Activated B cell treated with CpG ODN at 0.5 μM for 24 hours (primary cell): ENCODE measurements at regions not wholly inside any gene's neighbourhood (a gene's known extent, or its start where the extent isn't known, plus 50 kb on each side); places are given as distances from the start of the nearest gene placed in this dataset.

Source experiments
- ATAC-seq: fragments of 200-7000 bp; cut with Tn5 transposase; one replicate; pipeline ENCODE4 v1.10.0; 2021; ENCODE audit warnings: low read depth, mild to moderate bottlenecking, moderate library complexity
- CTCF ChIA-PET: fragments of 350-600 bp; sonication (Branson Sonifier 250); formaldehyde crosslinking; loops from one replicate; lab custom pipeline; 2021; ENCODE audit warnings: antibody characterized with exemption; lab: Charles Lee
- POLR2A ChIA-PET: fragments of 350-600 bp; sonication (Branson Sonifier 250); formaldehyde crosslinking; loops from one replicate; lab custom pipeline; 2021; ENCODE audit warnings: antibody characterized with exemption; lab: Charles Lee
- DNase-seq: peaks from one replicate; pipeline ENCODE4 v3.0.0; 2022
- H3K27ac Mint-ChIP-seq: one replicate; pipeline ENCODE4 v1.8.0; 2020; ENCODE audit warnings: mixed read lengths
- H3K27me3 Mint-ChIP-seq: one replicate; pipeline ENCODE4 v1.8.0; 2021; ENCODE audit warnings: mixed read lengths
- H3K36me3 Mint-ChIP-seq: one replicate; pipeline ENCODE4 v1.8.0; 2021; ENCODE audit warnings: low read depth, mixed read lengths
- H3K4me1 Mint-ChIP-seq: one replicate; pipeline ENCODE4 v1.8.0; 2021; ENCODE audit warnings: mixed read lengths
- H3K4me3 Mint-ChIP-seq: one replicate; pipeline ENCODE4 v1.8.0; 2020; ENCODE audit warnings: mild to moderate bottlenecking, mixed read lengths
- H3K9me3 Mint-ChIP-seq: one replicate; pipeline ENCODE4 v1.8.0; 2020; ENCODE audit warnings: mixed read lengths
- intact Hi-C: fragments of 100-400 bp; cut with micrococcal nuclease; formaldehyde crosslinking; loops from one replicate; pipeline ENCODE4 v1.15.1; 2024
- TF ChIP-seq, protein P1 (sequence below): fragments of 200-600 bp; IDR thresholded peaks from one replicate; pipeline ENCODE4 v1.8.0; 2022; ENCODE audit warnings: antibody characterized with exemption, mild to moderate bottlenecking

DNA sequence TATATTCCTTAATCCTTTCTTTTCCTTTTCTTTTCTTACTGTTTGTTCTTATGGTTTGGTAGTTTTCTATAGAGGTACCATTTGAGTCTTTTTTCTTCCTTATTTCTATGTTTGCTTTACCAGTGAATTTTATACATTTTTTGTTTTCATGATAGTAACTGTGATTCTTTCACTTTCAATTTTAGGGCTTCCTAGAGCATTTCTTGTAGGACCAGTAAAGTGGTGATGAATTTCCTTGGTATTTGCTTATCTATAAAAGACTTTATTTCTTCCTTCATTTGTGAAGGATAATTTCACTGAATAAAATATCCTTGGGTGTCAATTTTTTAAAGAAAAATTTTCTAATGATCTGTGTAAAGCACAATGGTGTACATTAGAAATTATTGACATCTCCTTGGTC lies 637.4 kb downstream of the CD109 start:
- no peak overlapping the region for H3K27ac Mint-ChIP-seq
- H3K4me3 Mint-ChIP-seq: no peak overlapping the region
- no peak for DNase-seq
- no peaks in the 10 kb centered on the region for H3K9me3 Mint-ChIP-seq
- ATAC-seq: no peak
- H3K4me1 Mint-ChIP-seq: no peaks in the 10 kb centered on the region
- intact Hi-C loops: no loop called here
- TF ChIP-seq, protein P1, sequence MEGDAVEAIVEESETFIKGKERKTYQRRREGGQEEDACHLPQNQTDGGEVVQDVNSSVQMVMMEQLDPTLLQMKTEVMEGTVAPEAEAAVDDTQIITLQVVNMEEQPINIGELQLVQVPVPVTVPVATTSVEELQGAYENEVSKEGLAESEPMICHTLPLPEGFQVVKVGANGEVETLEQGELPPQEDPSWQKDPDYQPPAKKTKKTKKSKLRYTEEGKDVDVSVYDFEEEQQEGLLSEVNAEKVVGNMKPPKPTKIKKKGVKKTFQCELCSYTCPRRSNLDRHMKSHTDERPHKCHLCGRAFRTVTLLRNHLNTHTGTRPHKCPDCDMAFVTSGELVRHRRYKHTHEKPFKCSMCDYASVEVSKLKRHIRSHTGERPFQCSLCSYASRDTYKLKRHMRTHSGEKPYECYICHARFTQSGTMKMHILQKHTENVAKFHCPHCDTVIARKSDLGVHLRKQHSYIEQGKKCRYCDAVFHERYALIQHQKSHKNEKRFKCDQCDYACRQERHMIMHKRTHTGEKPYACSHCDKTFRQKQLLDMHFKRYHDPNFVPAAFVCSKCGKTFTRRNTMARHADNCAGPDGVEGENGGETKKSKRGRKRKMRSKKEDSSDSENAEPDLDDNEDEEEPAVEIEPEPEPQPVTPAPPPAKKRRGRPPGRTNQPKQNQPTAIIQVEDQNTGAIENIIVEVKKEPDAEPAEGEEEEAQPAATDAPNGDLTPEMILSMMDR: no peak
- ChIA-PET CTCF (no interaction called here), POLR2A (no interaction called here)
- no peaks in the 10 kb centered on the region for H3K27me3 Mint-ChIP-seq
- H3K36me3 Mint-ChIP-seq: no peaks in the 10 kb centered on the region

- Mint-ChIP-seq H3K27me3 (no peaks in the 10 kb centered on the region), H3K27ac (no peak overlapping the region), H3K9me3 (no peaks in the 10 kb centered on the region), H3K4me3 (no peak overlapping the region), H3K4me1 (no peaks in the 10 kb centered on the region), H3K36me3 (no peaks in the 10 kb centered on the region)
- ATAC-seq (no peak), DNase-seq (no peak)
- intact Hi-C loops: no loop called here
- ChIA-PET POLR2A (no interaction called here), CTCF (no interaction called here)
- TF ChIP-seq, protein P1: no peak
These were observed 624.7 kb downstream of the CD109 start for GRCh38 chr6:74320715-74321114.

DNA sequence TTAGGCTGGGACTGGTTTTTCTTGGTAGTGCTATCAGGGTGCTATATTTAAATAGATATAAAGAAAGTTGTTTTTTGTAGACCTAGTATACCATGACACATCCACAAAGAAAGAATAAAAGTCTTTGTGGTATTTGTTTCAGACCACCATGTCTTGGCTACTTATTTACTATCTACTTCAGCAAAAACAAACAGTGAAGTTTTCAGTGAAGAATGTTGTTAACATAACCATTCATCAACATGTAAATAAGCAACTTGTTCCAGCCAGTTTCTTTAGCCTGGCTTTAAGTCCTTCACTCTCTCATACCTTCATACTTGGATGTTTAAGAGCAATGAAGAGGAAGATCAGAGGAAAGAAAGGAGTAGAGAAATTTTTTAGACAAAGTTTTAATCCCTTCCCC lies 624.1 kb downstream of the CD109 start:
- ATAC-seq (no peak), DNase-seq (no peak)
- Mint-ChIP-seq H3K27me3 (no peaks in the 10 kb centered on the region), H3K4me1 (no peaks in the 10 kb centered on the region), H3K27ac (no peak overlapping the region), H3K9me3 (no peaks in the 10 kb centered on the region), H3K36me3 (no peaks in the 10 kb centered on the region), H3K4me3 (no peak overlapping the region)
- ChIA-PET CTCF (no interaction called here), POLR2A (no interaction called here)
- intact Hi-C loops: no loop called here
- TF ChIP-seq, protein P1: no peak

DNA sequence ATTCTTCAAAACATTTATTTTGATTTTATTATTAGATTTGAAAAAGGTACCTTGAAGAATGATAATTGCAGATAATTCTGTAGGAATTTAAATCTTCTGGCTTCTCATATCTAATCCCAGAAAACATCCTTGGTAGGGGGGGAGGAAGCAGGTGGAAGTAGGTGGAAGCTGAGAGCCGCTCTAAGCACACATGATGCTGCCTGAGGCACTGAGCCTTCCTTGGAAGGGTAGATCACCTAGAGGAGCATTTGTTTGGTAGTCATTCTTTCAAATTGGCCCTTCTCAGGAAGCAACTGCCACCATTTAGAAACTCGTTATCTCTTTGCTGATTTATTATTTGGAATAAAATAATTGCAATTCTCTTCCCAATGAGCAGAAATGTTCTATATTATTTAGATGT lies 623.3 kb downstream of the CD109 start:
- no peak for ATAC-seq
- no peak overlapping the region for H3K4me3 Mint-ChIP-seq
- no peaks in the 10 kb centered on the region for H3K9me3 Mint-ChIP-seq
- DNase-seq: no peak
- H3K4me1 Mint-ChIP-seq: no peaks in the 10 kb centered on the region
- intact Hi-C loops: no loop called here
- H3K27ac Mint-ChIP-seq: no peak overlapping the region
- CTCF ChIA-PET: no interaction called here
- POLR2A ChIA-PET: no interaction called here
- no peaks in the 10 kb centered on the region for H3K36me3 Mint-ChIP-seq
- TF ChIP-seq, protein P1: no peak
- H3K27me3 Mint-ChIP-seq: no peaks in the 10 kb centered on the region

GRCh38 chr6:74318738-74319137 lies 622.7 kb downstream of the CD109 start:
- no peak overlapping the region for H3K4me3 Mint-ChIP-seq
- ChIA-PET POLR2A (no interaction called here), CTCF (no interaction called here)
- H3K4me1 Mint-ChIP-seq: no peaks in the 10 kb centered on the region
- no peaks in the 10 kb centered on the region for H3K27me3 Mint-ChIP-seq
- intact Hi-C loops: no loop called here
- no peak overlapping the region for H3K27ac Mint-ChIP-seq
- TF ChIP-seq, protein P1: no peak
- ATAC-seq (no peak), DNase-seq (no peak)
- H3K9me3 Mint-ChIP-seq: no peaks in the 10 kb centered on the region
- H3K36me3 Mint-ChIP-seq: no peaks in the 10 kb centered on the region
